Liver (tissue), 7 donors: ENCODE measurements at regions not wholly inside any gene's neighbourhood (a gene's known extent, or its start where the extent isn't known, plus 50 kb on each side); places are given as distances from the start of the nearest gene placed in this dataset.

Source experiments
- DNase-seq: peaks from one replicate; pipeline ENCODE4 v3.0.0-alpha.2; 2017; ENCODE audit warnings: low spot score
- H3K27ac ChIP-seq, 2 donors: one replicate each; pipeline ENCODE4 v1.7.0; 2013; ENCODE audit warnings: inconsistent platforms in 2 of 2, low read length in 2 of 2, control low read depth in 1 of 2, low read depth in 1 of 2, mild to moderate bottlenecking in 1 of 2
- H3K27me3 ChIP-seq, 4 donors: one replicate each; pipeline versions ENCODE4 v1.6.1 to v1.7.0; 2013; ENCODE audit warnings: low read length in 3 of 4, inconsistent platforms in 1 of 4, mild to moderate bottlenecking in 1 of 4, moderate library complexity in 1 of 4; ENCODE audit not compliant: control insufficient read depth in 4 of 4, insufficient read depth in 4 of 4
- H3K36me3 ChIP-seq, 4 donors: one replicate each; pipeline versions ENCODE4 v1.6.1 to v1.7.0; 2013; ENCODE audit warnings: low read length in 3 of 4, mild to moderate bottlenecking in 3 of 4, low read depth in 1 of 4, moderate library complexity in 1 of 4; ENCODE audit not compliant: control insufficient read depth in 4 of 4, insufficient read depth in 3 of 4
- H3K4me1 ChIP-seq, 4 donors: one replicate each; pipeline versions ENCODE4 v1.6.1 to v1.7.0; 2013; ENCODE audit warnings: low read length in 3 of 4, mild to moderate bottlenecking in 3 of 4, moderate library complexity in 1 of 4; ENCODE audit not compliant: control insufficient read depth in 4 of 4, insufficient read depth in 4 of 4
- H3K4me3 ChIP-seq, 3 donors: one replicate each; pipeline versions ENCODE4 v1.6.1 to v1.7.0; 2013; ENCODE audit warnings: low read length in 3 of 3, control low read depth in 1 of 3, low read depth in 1 of 3, mild to moderate bottlenecking in 1 of 3
- H3K9ac ChIP-seq, 2 donors: one replicate each; pipeline ENCODE4 v1.7.0; 2013; ENCODE audit warnings: low read length in 2 of 2, mild to moderate bottlenecking in 2 of 2, moderate library complexity in 2 of 2, control low read depth in 1 of 2, low read depth in 1 of 2
- H3K9me3 ChIP-seq, 4 donors: one replicate each; pipeline versions ENCODE4 v1.6.1 to v1.7.0; 2013; ENCODE audit warnings: low read length in 3 of 4; ENCODE audit not compliant: control insufficient read depth in 4 of 4
- EGR1 ChIP-seq, 2 donors: IDR thresholded peaks; 2 replicates each; pipeline ENCODE4 v1.6.1; 2016 to 2018; ENCODE audit warnings: antibody characterized with exemption in 2 of 2, low read depth in 2 of 2
- FOXA1 ChIP-seq: IDR thresholded peaks from 2 replicates; pipeline ENCODE4 v1.6.1; 2016; ENCODE audit warnings: antibody characterized with exemption
- FOXA2 ChIP-seq: IDR thresholded peaks from 2 replicates; pipeline ENCODE4 v1.6.1; 2016; ENCODE audit warnings: antibody characterized with exemption
- GABPA ChIP-seq, 2 donors: IDR thresholded peaks in 1 of 2; conservative IDR thresholded peaks in 1 of 2; 2 replicates each; pipeline ENCODE4 v1.6.1; 2016; ENCODE audit warnings: antibody characterized with exemption in 2 of 2, mild to moderate bottlenecking in 1 of 2, moderate library complexity in 1 of 2
- HNF4A ChIP-seq, 2 donors: conservative IDR thresholded peaks; 2 replicates each; pipeline ENCODE4 v1.6.1; 2016; ENCODE audit warnings: antibody characterized with exemption in 2 of 2, mild to moderate bottlenecking in 2 of 2
- HNF4G ChIP-seq: IDR thresholded peaks from 2 replicates; pipeline ENCODE4 v1.6.1; 2016; ENCODE audit warnings: antibody characterized with exemption
- JUND ChIP-seq, 2 donors: IDR thresholded peaks; 2 replicates each; pipeline ENCODE4 v1.6.1; 2016; ENCODE audit warnings: antibody characterized with exemption in 2 of 2
- RAD21 ChIP-seq, 2 donors: IDR thresholded peaks; 2 replicates each; pipeline ENCODE4 v1.6.1; 2016; ENCODE audit warnings: antibody characterized with exemption in 2 of 2, mild to moderate bottlenecking in 2 of 2
- RXRA ChIP-seq, 2 donors: IDR thresholded peaks; 2 replicates each; pipeline ENCODE4 v1.6.1; 2017 to 2018; ENCODE audit warnings: antibody characterized with exemption in 2 of 2, mild to moderate bottlenecking in 1 of 2
- SP1 ChIP-seq: IDR thresholded peaks from 2 replicates; pipeline ENCODE4 v1.6.1; 2018; ENCODE audit warnings: antibody characterized with exemption, mild to moderate bottlenecking
- TAF1 ChIP-seq: conservative IDR thresholded peaks from 2 replicates; pipeline ENCODE4 v1.6.1; 2016; ENCODE audit warnings: antibody characterized with exemption, mild to moderate bottlenecking
- YY1 ChIP-seq: IDR thresholded peaks from 2 replicates; pipeline ENCODE4 v1.6.1; 2016; ENCODE audit warnings: antibody characterized with exemption, mild to moderate bottlenecking
- TF ChIP-seq, protein P1 (sequence below): IDR thresholded peaks from 2 replicates; pipeline ENCODE4 v1.6.1; 2016; ENCODE audit warnings: antibody characterized with exemption, mild to moderate bottlenecking
- TF ChIP-seq, protein P2 (sequence below): fragments of 150-350 bp; IDR thresholded peaks from 2 replicates; pipeline ENCODE4 v1.5.1; 2017; ENCODE audit warnings: improper control_type of control experiment, low read depth, low read length; ENCODE audit not compliant: missing input control
- TF ChIP-seq, protein P3 (sequence below): IDR thresholded peaks from 2 replicates; pipeline ENCODE4 v1.6.1; 2016; ENCODE audit warnings: antibody characterized with exemption
- TF ChIP-seq, protein P4 (sequence below): IDR thresholded peaks from 2 replicates; pipeline ENCODE4 v1.6.1; 2016; ENCODE audit warnings: antibody characterized with exemption
- donor health status: healthy.
- donor health status: healthy.
- donor health status: healthy.
- donor health status: healthy.

GRCh38 chr11:41982975-41983374 lies 523.5 kb upstream of the LRRC4C start (continued):
- TF ChIP-seq, protein P1, sequence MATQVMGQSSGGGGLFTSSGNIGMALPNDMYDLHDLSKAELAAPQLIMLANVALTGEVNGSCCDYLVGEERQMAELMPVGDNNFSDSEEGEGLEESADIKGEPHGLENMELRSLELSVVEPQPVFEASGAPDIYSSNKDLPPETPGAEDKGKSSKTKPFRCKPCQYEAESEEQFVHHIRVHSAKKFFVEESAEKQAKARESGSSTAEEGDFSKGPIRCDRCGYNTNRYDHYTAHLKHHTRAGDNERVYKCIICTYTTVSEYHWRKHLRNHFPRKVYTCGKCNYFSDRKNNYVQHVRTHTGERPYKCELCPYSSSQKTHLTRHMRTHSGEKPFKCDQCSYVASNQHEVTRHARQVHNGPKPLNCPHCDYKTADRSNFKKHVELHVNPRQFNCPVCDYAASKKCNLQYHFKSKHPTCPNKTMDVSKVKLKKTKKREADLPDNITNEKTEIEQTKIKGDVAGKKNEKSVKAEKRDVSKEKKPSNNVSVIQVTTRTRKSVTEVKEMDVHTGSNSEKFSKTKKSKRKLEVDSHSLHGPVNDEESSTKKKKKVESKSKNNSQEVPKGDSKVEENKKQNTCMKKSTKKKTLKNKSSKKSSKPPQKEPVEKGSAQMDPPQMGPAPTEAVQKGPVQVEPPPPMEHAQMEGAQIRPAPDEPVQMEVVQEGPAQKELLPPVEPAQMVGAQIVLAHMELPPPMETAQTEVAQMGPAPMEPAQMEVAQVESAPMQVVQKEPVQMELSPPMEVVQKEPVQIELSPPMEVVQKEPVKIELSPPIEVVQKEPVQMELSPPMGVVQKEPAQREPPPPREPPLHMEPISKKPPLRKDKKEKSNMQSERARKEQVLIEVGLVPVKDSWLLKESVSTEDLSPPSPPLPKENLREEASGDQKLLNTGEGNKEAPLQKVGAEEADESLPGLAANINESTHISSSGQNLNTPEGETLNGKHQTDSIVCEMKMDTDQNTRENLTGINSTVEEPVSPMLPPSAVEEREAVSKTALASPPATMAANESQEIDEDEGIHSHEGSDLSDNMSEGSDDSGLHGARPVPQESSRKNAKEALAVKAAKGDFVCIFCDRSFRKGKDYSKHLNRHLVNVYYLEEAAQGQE = no peak
- no peak for TF ChIP-seq GABPA (IDR thresholded peaks at IDR 0.05 in 1 of 2, conservative IDR thresholded peaks at IDR 0.05 in 1 of 2)
- TF ChIP-seq HNF4G = no peak
- TF ChIP-seq RXRA (IDR thresholded peaks at IDR 0.05) = no peak
- no peak for TF ChIP-seq HNF4A (conservative IDR thresholded peaks at IDR 0.05)
- TF ChIP-seq TAF1 = no peak
- no peak for TF ChIP-seq JUND (IDR thresholded peaks at IDR 0.05)

DNA sequence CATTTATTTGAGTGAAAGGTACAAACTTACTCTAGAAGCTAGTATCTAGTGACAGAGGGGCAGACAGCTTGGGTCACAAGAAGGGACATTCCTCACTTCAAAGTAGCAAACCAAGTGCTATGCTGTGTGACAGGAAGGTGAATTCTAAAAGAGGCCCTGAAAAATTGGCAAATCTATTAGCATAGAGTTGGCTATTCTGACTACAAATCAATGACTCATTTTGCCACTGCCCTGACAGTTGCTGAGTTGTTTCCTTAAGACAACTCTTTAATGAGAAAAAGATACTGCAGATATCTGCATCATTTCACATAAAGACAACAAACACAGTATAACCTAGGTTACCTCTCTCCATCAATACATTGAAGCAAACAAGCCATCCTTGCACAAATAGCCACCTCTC lies 524.0 kb upstream of the LRRC4C start:
- Histone ChIP-seq H3K27me3 (no peaks in the 10 kb centered on the region), H3K9me3 (no peaks in the 10 kb centered on the region), H3K4me3 (no peak overlapping the region), H3K9ac (no peak overlapping the region), H3K36me3 (no peaks in the 10 kb centered on the region), H3K4me1 (no peaks in the 10 kb centered on the region), H3K27ac (no peak overlapping the region)
- DNase-seq = no peak
- TF ChIP-seq RAD21 (IDR thresholded peaks at IDR 0.05) = no peak
- no peak for TF ChIP-seq EGR1 (IDR thresholded peaks at IDR 0.05; ENCODE audit: low read depth in 2 of 2)
- no peak for TF ChIP-seq FOXA1
- no peak for TF ChIP-seq YY1
- no peak for TF ChIP-seq TAF1
- no peak for TF ChIP-seq HNF4A (conservative IDR thresholded peaks at IDR 0.05)
- TF ChIP-seq GABPA (IDR thresholded peaks at IDR 0.05 in 1 of 2, conservative IDR thresholded peaks at IDR 0.05 in 1 of 2) = no peak
- no peak for TF ChIP-seq FOXA2
- TF ChIP-seq, protein P2, sequence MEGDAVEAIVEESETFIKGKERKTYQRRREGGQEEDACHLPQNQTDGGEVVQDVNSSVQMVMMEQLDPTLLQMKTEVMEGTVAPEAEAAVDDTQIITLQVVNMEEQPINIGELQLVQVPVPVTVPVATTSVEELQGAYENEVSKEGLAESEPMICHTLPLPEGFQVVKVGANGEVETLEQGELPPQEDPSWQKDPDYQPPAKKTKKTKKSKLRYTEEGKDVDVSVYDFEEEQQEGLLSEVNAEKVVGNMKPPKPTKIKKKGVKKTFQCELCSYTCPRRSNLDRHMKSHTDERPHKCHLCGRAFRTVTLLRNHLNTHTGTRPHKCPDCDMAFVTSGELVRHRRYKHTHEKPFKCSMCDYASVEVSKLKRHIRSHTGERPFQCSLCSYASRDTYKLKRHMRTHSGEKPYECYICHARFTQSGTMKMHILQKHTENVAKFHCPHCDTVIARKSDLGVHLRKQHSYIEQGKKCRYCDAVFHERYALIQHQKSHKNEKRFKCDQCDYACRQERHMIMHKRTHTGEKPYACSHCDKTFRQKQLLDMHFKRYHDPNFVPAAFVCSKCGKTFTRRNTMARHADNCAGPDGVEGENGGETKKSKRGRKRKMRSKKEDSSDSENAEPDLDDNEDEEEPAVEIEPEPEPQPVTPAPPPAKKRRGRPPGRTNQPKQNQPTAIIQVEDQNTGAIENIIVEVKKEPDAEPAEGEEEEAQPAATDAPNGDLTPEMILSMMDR = no peak
- no peak for TF ChIP-seq RXRA (IDR thresholded peaks at IDR 0.05)
- TF ChIP-seq, protein P3, sequence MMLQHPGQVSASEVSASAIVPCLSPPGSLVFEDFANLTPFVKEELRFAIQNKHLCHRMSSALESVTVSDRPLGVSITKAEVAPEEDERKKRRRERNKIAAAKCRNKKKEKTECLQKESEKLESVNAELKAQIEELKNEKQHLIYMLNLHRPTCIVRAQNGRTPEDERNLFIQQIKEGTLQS = no peak
- TF ChIP-seq, protein P1 = no peak
- no peak for TF ChIP-seq SP1
- TF ChIP-seq HNF4G = no peak
- TF ChIP-seq, protein P4, sequence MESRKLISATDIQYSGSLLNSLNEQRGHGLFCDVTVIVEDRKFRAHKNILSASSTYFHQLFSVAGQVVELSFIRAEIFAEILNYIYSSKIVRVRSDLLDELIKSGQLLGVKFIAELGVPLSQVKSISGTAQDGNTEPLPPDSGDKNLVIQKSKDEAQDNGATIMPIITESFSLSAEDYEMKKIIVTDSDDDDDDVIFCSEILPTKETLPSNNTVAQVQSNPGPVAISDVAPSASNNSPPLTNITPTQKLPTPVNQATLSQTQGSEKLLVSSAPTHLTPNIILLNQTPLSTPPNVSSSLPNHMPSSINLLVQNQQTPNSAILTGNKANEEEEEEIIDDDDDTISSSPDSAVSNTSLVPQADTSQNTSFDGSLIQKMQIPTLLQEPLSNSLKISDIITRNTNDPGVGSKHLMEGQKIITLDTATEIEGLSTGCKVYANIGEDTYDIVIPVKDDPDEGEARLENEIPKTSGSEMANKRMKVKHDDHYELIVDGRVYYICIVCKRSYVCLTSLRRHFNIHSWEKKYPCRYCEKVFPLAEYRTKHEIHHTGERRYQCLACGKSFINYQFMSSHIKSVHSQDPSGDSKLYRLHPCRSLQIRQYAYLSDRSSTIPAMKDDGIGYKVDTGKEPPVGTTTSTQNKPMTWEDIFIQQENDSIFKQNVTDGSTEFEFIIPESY = no peak
